SK-N-MC (cell line): ENCODE measurements at regions not wholly inside any gene's neighbourhood (a gene's known extent, or its start where the extent isn't known, plus 50 kb on each side); places are given as distances from the start of the nearest gene placed in this dataset.
"Not testable (repeated sequence)": the region's sequence is repeated elsewhere in the genome, so short reads cannot be mapped to it uniquely, and the experiment has no call there.

Experiments
- DNase-seq: peaks from one replicate; pipeline ENCODE4 v3.0.0-alpha.2; 2011; ENCODE audit warnings: low read depth, low spot score
- H3K27ac ChIP-seq: fragments of 200-600 bp; sonication (generic); 2 replicates; pipeline ENCODE4 v1.5.1; 2016; ENCODE audit warnings: mixed run types
- H3K36me3 ChIP-seq: fragments of 200-600 bp; sonication (generic); 2 replicates; pipeline ENCODE4 v1.6.1; 2017; ENCODE audit warnings: antibody characterized with exemption, low read length, mixed read lengths; ENCODE audit not compliant: insufficient read depth
- H3K4me3 ChIP-seq: fragments of 200-600 bp; sonication (generic); 2 replicates; pipeline ENCODE4 v1.5.1; 2016
- H3K9ac ChIP-seq: fragments of 200-600 bp; sonication (generic); 2 replicates; pipeline ENCODE4 v1.8.0; 2017; ENCODE audit warnings: mixed run types, mixed read lengths; ENCODE audit not compliant: insufficient read length
- H3K9me3 ChIP-seq: fragments of 200-600 bp; sonication (generic); 2 replicates; pipeline ENCODE4 v1.6.1; 2017; ENCODE audit warnings: low read depth, mild to moderate bottlenecking, antibody characterized with exemption, low read length, moderate library complexity, mixed read lengths
- EZH2 ChIP-seq: fragments of 200-600 bp; sonication (generic); IDR thresholded peaks from one replicate; pipeline ENCODE4 v1.6.1; 2017; ENCODE audit warnings: antibody characterized with exemption
- FOXP2 ChIP-seq: optimal IDR thresholded peaks from 2 replicates; pipeline ENCODE3; 2011; ENCODE audit warnings: mild to moderate bottlenecking, moderate library complexity; ENCODE audit not compliant: insufficient read depth; ENCODE audit errors: extremely low read length, control extremely low read depth
- POLR2AphosphoS5 ChIP-seq: IDR thresholded peaks from 2 replicates; pipeline ENCODE4 v1.6.1; 2012; ENCODE audit warnings: mild to moderate bottlenecking, low read depth, low read length, borderline replicate concordance

- Histone ChIP-seq H3K27ac (no peak overlapping the region), H3K9ac (no peak overlapping the region), H3K36me3 (no peaks in the 10 kb centered on the region), H3K9me3 (no peaks in the 10 kb centered on the region), H3K4me3 (no peak overlapping the region)
- TF ChIP-seq FOXP2 (no peak), EZH2 (no peak), POLR2AphosphoS5 (no peak)
- DNase-seq = no peak
These were observed 187.8 kb upstream of the TTC14 start for GRCh38 chr3:180414157-180414556.

GRCh38 chr3:180416111-180416594 is 185.8 kb upstream of the TTC14 start:
- H3K4me3 ChIP-seq = no peak overlapping the region
- H3K9me3 ChIP-seq = no peaks in the 10 kb centered on the region
- DNase-seq = no peak
- H3K9ac ChIP-seq = no peak overlapping the region
- no peak overlapping the region for H3K27ac ChIP-seq
- H3K36me3 ChIP-seq = no peaks in the 10 kb centered on the region
- TF ChIP-seq FOXP2 (no peak), POLR2AphosphoS5 (no peak), EZH2 (no peak)

- Histone ChIP-seq H3K9ac (no peak overlapping the region), H3K36me3 (no peaks in the 10 kb centered on the region), H3K27ac (no peak overlapping the region), H3K4me3 (no peak overlapping the region), H3K9me3 (no peaks in the 10 kb centered on the region)
- TF ChIP-seq EZH2 (no peak), FOXP2 (no peak), POLR2AphosphoS5 (no peak)
- DNase-seq = no peak
These were observed 184.7 kb upstream of the TTC14 start for GRCh38 chr3:180417241-180417640.

GRCh38 chr3:180420016-180420415 is 181.9 kb upstream of the TTC14 start:
- Histone ChIP-seq H3K36me3 (no peaks in the 10 kb centered on the region), H3K9me3 (no peaks in the 10 kb centered on the region), H3K9ac (no peak overlapping the region), H3K27ac (no peak overlapping the region), H3K4me3 (no peak overlapping the region)
- TF ChIP-seq EZH2 (no peak), POLR2AphosphoS5 (no peak), FOXP2 (no peak)
- no peak for DNase-seq

- Histone ChIP-seq H3K4me3 (no peak overlapping the region), H3K36me3 (no peaks in the 10 kb centered on the region), H3K27ac (no peak overlapping the region), H3K9me3 (no peaks in the 10 kb centered on the region), H3K9ac (no peak overlapping the region)
- TF ChIP-seq EZH2 (no peak), FOXP2 (no peak), POLR2AphosphoS5 (no peak)
- no peak for DNase-seq
These were observed 181.2 kb upstream of the TTC14 start for GRCh38 chr3:180420804-180421203.

- H3K36me3 ChIP-seq = no peaks in the 10 kb centered on the region
- TF ChIP-seq EZH2 = no peak
- no peak for TF ChIP-seq POLR2AphosphoS5
- no peak for TF ChIP-seq FOXP2
- no peaks in the 10 kb centered on the region for H3K9me3 ChIP-seq
- no peak overlapping the region for H3K4me3 ChIP-seq
- H3K27ac ChIP-seq = no peak overlapping the region
- DNase-seq = no peak
- no peak overlapping the region for H3K9ac ChIP-seq
These were observed 180.7 kb upstream of the TTC14 start for GRCh38 chr3:180421221-180421620.

GRCh38 chr3:180421721-180422120 is 180.2 kb upstream of the TTC14 start:
- no peak for DNase-seq
- Histone ChIP-seq H3K9me3 (no peaks in the 10 kb centered on the region), H3K4me3 (no peak overlapping the region), H3K36me3 (no peaks in the 10 kb centered on the region), H3K27ac (no peak overlapping the region), H3K9ac (no peak overlapping the region)
- TF ChIP-seq FOXP2 = no peak
- no peak for TF ChIP-seq EZH2
- no peak for TF ChIP-seq POLR2AphosphoS5

GRCh38 chr3:180424305-180424704 is 177.7 kb upstream of the TTC14 start:
- DNase-seq, H3K27ac ChIP-seq, H3K9me3 ChIP-seq, H3K4me3 ChIP-seq, H3K36me3 ChIP-seq, H3K9ac ChIP-seq: not testable (repeated sequence)

GRCh38 chr3:180430896-180431295 is 171.1 kb upstream of the TTC14 start:
- H3K9me3 ChIP-seq = no peaks in the 10 kb centered on the region
- TF ChIP-seq FOXP2 (no peak), EZH2 (no peak), POLR2AphosphoS5 (no peak)
- H3K36me3 ChIP-seq = no peaks in the 10 kb centered on the region
- no peak overlapping the region for H3K27ac ChIP-seq
- H3K9ac ChIP-seq = no peak overlapping the region
- H3K4me3 ChIP-seq = no peak overlapping the region
- no peak for DNase-seq
